Dedifferentiated amniotic fluid mesenchymal stem cell (primary cell): ENCODE measurements at regions not wholly inside any gene's neighbourhood (a gene's known extent, or its start where the extent isn't known, plus 50 kb on each side); places are given as distances from the start of the nearest gene placed in this dataset.
A peak's percentile ranks its signal among the peaks of the same experiment; 100 is the strongest.

Experiments used
- DNase-seq: peaks from one replicate; pipeline ENCODE4 v3.0.0-alpha.2; 2016; ENCODE audit errors: extremely low spot score

GRCh38 chr5:143664623-143665022, 147.3 kb upstream of the HMHB1 start:
- no peak for DNase-seq

- DNase-seq, result no peak
Measured at GRCh38 chr5:143663872-143664271, 148.1 kb upstream of the HMHB1 start.

GRCh38 chr5:143662020-143662419, 149.9 kb upstream of the HMHB1 start:
- no peak for DNase-seq

GRCh38 chr5:143660625-143661024, 151.3 kb upstream of the HMHB1 start:
- DNase-seq, result no peak

GRCh38 chr5:143659599-143660238, 152.2 kb upstream of the HMHB1 start:
- DNase-seq, result no peak

- DNase-seq, result no peak
Measured at GRCh38 chr5:143658956-143659355, 153.0 kb upstream of the HMHB1 start.

- no peak for DNase-seq
Measured at GRCh38 chr5:143657647-143658285, 154.2 kb upstream of the HMHB1 start.

- DNase-seq, result no peak
Measured at GRCh38 chr5:143653766-143654282, 158.1 kb upstream of the HMHB1 start.

GRCh38 chr5:143653256-143653655, 158.7 kb upstream of the HMHB1 start:
- no peak for DNase-seq

GRCh38 chr5:143652108-143652700, 159.8 kb upstream of the HMHB1 start:
- DNase-seq, result no peak

GRCh38 chr5:143649937-143650621, 161.9 kb upstream of the HMHB1 start:
- DNase-seq, result peak; percentile 60

GRCh38 chr5:143648696-143649095, 163.3 kb upstream of the HMHB1 start:
- DNase-seq, result no peak

GRCh38 chr5:143646961-143647360, 165.0 kb upstream of the HMHB1 start:
- no peak for DNase-seq

- DNase-seq, result no peak
Measured at GRCh38 chr5:143645356-143645755, 166.6 kb upstream of the HMHB1 start.

- DNase-seq, result no peak
Measured at GRCh38 chr5:143644727-143645126, 167.2 kb upstream of the HMHB1 start.

- no peak for DNase-seq
Measured at GRCh38 chr5:143642791-143643190, 169.2 kb upstream of the HMHB1 start.

- no peak for DNase-seq
Measured at GRCh38 chr5:143641549-143642355, 170.2 kb upstream of the HMHB1 start.

- DNase-seq, result no peak
Measured at GRCh38 chr5:143638654-143639053, 173.3 kb upstream of the HMHB1 start.

- DNase-seq, result no peak
Measured at GRCh38 chr5:143636931-143637528, 174.9 kb upstream of the HMHB1 start.

GRCh38 chr5:143635888-143636287, 176.1 kb upstream of the HMHB1 start:
- DNase-seq, result no peak

GRCh38 chr5:143635146-143635752, 176.7 kb upstream of the HMHB1 start:
- DNase-seq, result no peak
